GM23248 (cell line): ENCODE measurements at regions not wholly inside any gene's neighbourhood (a gene's known extent, or its start where the extent isn't known, plus 50 kb on each side); places are given as distances from the start of the nearest gene placed in this dataset.

Source experiments
- DNase-seq: peaks from one replicate; pipeline ENCODE4 v3.0.0-alpha.2; 2015
- H2AFZ ChIP-seq: fragments of 200-600 bp; sonication (generic); 2 replicates; pipeline ENCODE4 v1.6.1; 2016; ENCODE audit warnings: antibody characterized with exemption
- H3F3A ChIP-seq: fragments of 200-600 bp; sonication (generic); 2 replicates; pipeline ENCODE4 v1.6.1; 2016; ENCODE audit warnings: mild to moderate bottlenecking, antibody characterized with exemption, mixed run types; ENCODE audit not compliant: insufficient read depth
- H3K27ac ChIP-seq: fragments of 200-600 bp; sonication (generic); 2 replicates; pipeline ENCODE4 v1.5.1; 2016; ENCODE audit warnings: mild to moderate bottlenecking
- H3K27me3 ChIP-seq: fragments of 200-600 bp; sonication (generic); replicated peaks from 2 replicates; pipeline ENCODE4 v1.6.1; 2016; ENCODE audit warnings: mild to moderate bottlenecking; ENCODE audit not compliant: insufficient read depth
- H3K36me3 ChIP-seq: fragments of 200-600 bp; sonication (generic); 2 replicates; pipeline ENCODE4 v1.6.1; 2016; ENCODE audit warnings: low read depth, mild to moderate bottlenecking
- H3K4me1 ChIP-seq: fragments of 200-600 bp; sonication (generic); 2 replicates; pipeline ENCODE4 v1.6.1; 2016; ENCODE audit warnings: mild to moderate bottlenecking; ENCODE audit not compliant: insufficient read depth
- H3K4me2 ChIP-seq: fragments of 200-600 bp; sonication (generic); one replicate; pipeline ENCODE4 v1.6.1; 2016; ENCODE audit warnings: mild to moderate bottlenecking; ENCODE audit not compliant: unreplicated experiment
- H3K4me3 ChIP-seq: fragments of 200-600 bp; sonication (generic); 2 replicates; pipeline ENCODE4 v1.5.1; 2016; ENCODE audit warnings: mild to moderate bottlenecking
- H3K79me2 ChIP-seq: fragments of 200-600 bp; sonication (generic); 2 replicates; pipeline ENCODE4 v1.6.1; 2016; ENCODE audit warnings: mild to moderate bottlenecking; ENCODE audit not compliant: insufficient read depth
- H3K9ac ChIP-seq: fragments of 200-600 bp; sonication (generic); 2 replicates; pipeline ENCODE4 v1.6.1; 2016; ENCODE audit warnings: mild to moderate bottlenecking
- H3K9me2 ChIP-seq: fragments of 200-600 bp; sonication (generic); 2 replicates; pipeline ENCODE4 v1.6.1; 2016; ENCODE audit warnings: mixed run types, mild to moderate bottlenecking, moderate library complexity; ENCODE audit not compliant: insufficient read depth
- H3K9me3 ChIP-seq: fragments of 200-600 bp; sonication (generic); one replicate; pipeline ENCODE4 v1.6.1; 2017; ENCODE audit warnings: low read depth
- H4K20me1 ChIP-seq: fragments of 200-600 bp; sonication (generic); 2 replicates; pipeline ENCODE4 v1.6.0; 2016; ENCODE audit not compliant: insufficient read depth
- EZH2 ChIP-seq: fragments of 200-600 bp; sonication (generic); IDR thresholded peaks from 2 replicates; pipeline ENCODE4 v1.6.1; 2018; ENCODE audit warnings: antibody characterized with exemption, mild to moderate bottlenecking; ENCODE audit not compliant: insufficient read depth, poor library complexity, severe bottlenecking
- EZH2phosphoT487 ChIP-seq: fragments of 200-600 bp; sonication (generic); IDR thresholded peaks from 2 replicates; pipeline ENCODE4 v1.6.1; 2018; ENCODE audit warnings: antibody characterized with exemption, moderate library complexity, mild to moderate bottlenecking, low read depth; ENCODE audit not compliant: insufficient read depth
- WGBS, 2 experiments: methylation state at CpG; one replicate each; pipeline ENCODE4 v1.1.6; 2015 to 2017; ENCODE audit warnings: low lambda C conversion rate in 2 of 2, low coverage in 1 of 2; ENCODE audit errors: missing lambda C conversion rate in 2 of 2; 5-methylcytosine and 5-hydroxymethylcytosine counted together
- in situ Hi-C: fragments of 300-500 bp; cut with MboI; formaldehyde crosslinking; loops from 2 replicates; pipeline ENCODE4 v1.15.0; 2020

DNA sequence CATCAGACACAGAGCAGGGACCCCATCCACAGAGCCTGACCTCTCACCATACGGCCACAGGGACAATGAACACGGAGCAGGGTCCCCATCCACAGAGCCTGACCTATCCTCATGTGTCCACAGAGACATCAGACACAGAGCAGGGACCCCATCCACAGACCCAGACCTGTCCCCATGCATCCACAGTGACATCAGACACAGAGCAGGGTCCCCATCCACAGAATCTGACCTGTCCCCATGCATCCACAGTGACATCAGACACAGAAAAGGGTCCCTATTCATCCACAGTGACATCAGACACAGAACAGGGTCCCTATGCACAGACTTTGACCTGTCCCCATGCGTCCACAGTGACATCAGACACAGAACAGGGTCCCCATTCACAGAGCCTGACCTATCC, 325.1 kb upstream of the RAB6C start:
- no peak overlapping the region for H3K27ac ChIP-seq
- DNase-seq, result no peak
- H4K20me1 ChIP-seq, result no peaks in the 10 kb centered on the region
- no peaks in the 10 kb centered on the region for H3K4me1 ChIP-seq
- no peak overlapping the region for H3K4me3 ChIP-seq
- H3K27me3 ChIP-seq, result no peaks in the 10 kb centered on the region
- no peaks in the 10 kb centered on the region for H3K9me3 ChIP-seq
- H3F3A ChIP-seq, result no peaks in the 10 kb centered on the region
- H2AFZ ChIP-seq, result no peak overlapping the region
- no peak for TF ChIP-seq EZH2
- no peak for TF ChIP-seq EZH2phosphoT487
- no peaks in the 10 kb centered on the region for H3K9me2 ChIP-seq
- WGBS, 2 experiments, result 3 to 11% methylated on average over 3 of the region's 3 CpGs
- H3K9ac ChIP-seq, result no peak overlapping the region
- H3K4me2 ChIP-seq, result no peak overlapping the region
- no peaks in the 10 kb centered on the region for H3K79me2 ChIP-seq
- H3K36me3 ChIP-seq, result no peaks in the 10 kb centered on the region
- in situ Hi-C loops, result no loop called here

- no peaks in the 10 kb centered on the region for H3K9me3 ChIP-seq
- 14 to 19% methylated on average over 6 of the region's 6 CpGs for WGBS, 2 experiments
- TF ChIP-seq EZH2phosphoT487 (no peak), EZH2 (no peak)
- H3K27me3 ChIP-seq, result no peaks in the 10 kb centered on the region
- H3K36me3 ChIP-seq, result no peaks in the 10 kb centered on the region
- no peak overlapping the region for H3K27ac ChIP-seq
- no peak overlapping the region for H3K4me2 ChIP-seq
- no peaks in the 10 kb centered on the region for H3K9me2 ChIP-seq
- DNase-seq, result no peak
- in situ Hi-C loops, result no loop called here
- H3K79me2 ChIP-seq, result no peaks in the 10 kb centered on the region
- no peaks in the 10 kb centered on the region for H3F3A ChIP-seq
- no peaks in the 10 kb centered on the region for H3K4me1 ChIP-seq
- no peaks in the 10 kb centered on the region for H4K20me1 ChIP-seq
- H2AFZ ChIP-seq, result no peak overlapping the region
- H3K4me3 ChIP-seq, result no peak overlapping the region
- no peak overlapping the region for H3K9ac ChIP-seq
These were observed 323.3 kb upstream of the RAB6C start for GRCh38 chr2:129656081-129656598.

GRCh38 chr2:129658430-129658829, 321.0 kb upstream of the RAB6C start:
- H3K9ac ChIP-seq, result no peak overlapping the region
- 37 to 57% methylated on average over 5 of the region's 5 CpGs for WGBS, 2 experiments

GRCh38 chr2:129661935-129662334, 317.5 kb upstream of the RAB6C start:
- DNase-seq, result no peak
- TF ChIP-seq EZH2, result no peak
- no peak for TF ChIP-seq EZH2phosphoT487
- no peaks in the 10 kb centered on the region for H3K36me3 ChIP-seq
- H3K4me2 ChIP-seq, result no peak overlapping the region
- no peaks in the 10 kb centered on the region for H3K79me2 ChIP-seq
- WGBS, 2 experiments, result 0 to 3% methylated on average over 1 of the region's 1 CpG
- no peak overlapping the region for H3K27ac ChIP-seq
- no peaks in the 10 kb centered on the region for H3K4me1 ChIP-seq
- no peak overlapping the region for H3K9ac ChIP-seq
- H3K9me3 ChIP-seq, result no peaks in the 10 kb centered on the region
- no peaks in the 10 kb centered on the region for H3F3A ChIP-seq
- H4K20me1 ChIP-seq, result no peaks in the 10 kb centered on the region
- in situ Hi-C loops, result no loop called here
- H3K27me3 ChIP-seq, result no peaks in the 10 kb centered on the region
- no peak overlapping the region for H3K4me3 ChIP-seq
- H3K9me2 ChIP-seq, result no peaks in the 10 kb centered on the region
- no peak overlapping the region for H2AFZ ChIP-seq

More at GRCh38 chr2:129658430-129658829, 321.0 kb upstream of the RAB6C start:
- no peak for DNase-seq
- no peaks in the 10 kb centered on the region for H3K27me3 ChIP-seq
- H3K27ac ChIP-seq, result no peak overlapping the region
- no peaks in the 10 kb centered on the region for H4K20me1 ChIP-seq
- no peak for TF ChIP-seq EZH2
- no peak for TF ChIP-seq EZH2phosphoT487
- H2AFZ ChIP-seq, result no peak overlapping the region
- no peaks in the 10 kb centered on the region for H3K9me3 ChIP-seq
- H3K79me2 ChIP-seq, result no peaks in the 10 kb centered on the region
- in situ Hi-C loops, result no loop called here
- no peak overlapping the region for H3K4me3 ChIP-seq
- H3K4me1 ChIP-seq, result no peaks in the 10 kb centered on the region
- no peak overlapping the region for H3K4me2 ChIP-seq
- no peaks in the 10 kb centered on the region for H3K9me2 ChIP-seq
- H3K36me3 ChIP-seq, result no peaks in the 10 kb centered on the region
- H3F3A ChIP-seq, result no peaks in the 10 kb centered on the region

GRCh38 chr2:129667577-129667976, 311.9 kb upstream of the RAB6C start:
- Histone ChIP-seq H3F3A (no peaks in the 10 kb centered on the region), H3K36me3 (no peaks in the 10 kb centered on the region), H3K4me2 (no peak overlapping the region), H3K27me3 (no peaks in the 10 kb centered on the region), H3K27ac (no peak overlapping the region), H4K20me1 (no peaks in the 10 kb centered on the region), H3K9ac (no peak overlapping the region), H3K4me3 (no peak overlapping the region), H2AFZ (no peak overlapping the region), H3K9me2 (no peaks in the 10 kb centered on the region), H3K9me3 (no peaks in the 10 kb centered on the region), H3K79me2 (no peaks in the 10 kb centered on the region), H3K4me1 (no peaks in the 10 kb centered on the region)
- WGBS, 2 experiments, result 54 to 60% methylated on average over 4 of the region's 4 CpGs
- in situ Hi-C loops, result no loop called here
- no peak for DNase-seq
- no peak for TF ChIP-seq EZH2phosphoT487
